ENCODE measurements at regions not wholly inside any gene's neighbourhood (a gene's known extent, or its start where the extent isn't known, plus 50 kb on each side); places are given as distances from the start of the nearest gene placed in this dataset.

GRCh38 chr13:81406022-81406421 lies 1065.1 kb upstream of the SPRY2 start:
- CTCF ChIA-PET, result no interaction called here
- Histone ChIP-seq H3K9me3 (ENCODE audit: control extremely low read depth in 1 of 3, control insufficient read depth in 2 of 3, insufficient read depth in 1 of 3, low read length in 2 of 3) (no peaks in the 10 kb centered on the region), H3K79me2 (ENCODE audit: control insufficient read depth, insufficient read depth, low read length) (no peaks in the 10 kb centered on the region), H3K27me3 (replicated peaks in 1 of 4; ENCODE audit: control extremely low read depth in 1 of 4, control insufficient read depth in 3 of 4, insufficient read depth in 4 of 4, low read length in 3 of 4) (no peaks in the 10 kb centered on the region), H2AFZ (ENCODE audit: insufficient read depth, low read depth, low read length, poor library complexity, severe bottlenecking) (no peak overlapping the region), H3K4me3 (ENCODE audit: control extremely low read depth in 1 of 5, extremely low read depth in 1 of 5, insufficient read depth in 1 of 5, low read depth in 2 of 5, low read length in 4 of 5) (no peak overlapping the region), H3K4me2 (replicated peaks; ENCODE audit: low read depth, low read length, poor library complexity, severe bottlenecking) (no peak overlapping the region), H3K4me1 (ENCODE audit: control insufficient read depth in 2 of 2, insufficient read depth in 2 of 2, low read length in 2 of 2) (no peaks in the 10 kb centered on the region), H3K9ac (ENCODE audit: low read length) (no peak overlapping the region), H3K36me3 (replicated peaks in 1 of 2; ENCODE audit: control extremely low read depth in 1 of 2, control insufficient read depth in 1 of 2, extremely low read depth in 1 of 2, insufficient read depth in 2 of 2, low read length in 1 of 2) (no peaks in the 10 kb centered on the region), H3K27ac (ENCODE audit: low read length in 2 of 2) (no peak overlapping the region), H4K20me1 (ENCODE audit: control insufficient read depth, insufficient read depth, low read length, poor library complexity, severe bottlenecking) (no peaks in the 10 kb centered on the region)
- intact Hi-C loops (cut with micrococcal nuclease), result no loop called here
- no peak for ATAC-seq (ENCODE audit: low read depth)
- Mint-ChIP-seq H3K4me3 (no peak overlapping the region), H3K27me3 (no peaks in the 10 kb centered on the region), H3K9me3 (ENCODE audit: insufficient read depth) (no peaks in the 10 kb centered on the region), H3K4me1 (no peaks in the 10 kb centered on the region), H3K27ac (no peak overlapping the region)
- POLR2A ChIA-PET, result no interaction called here
- WGBS (ENCODE audit: insufficient coverage), result no CpG with 5 or more reads among the region's 3 CpGs
- TF ChIP-seq CTCF (IDR thresholded peaks at IDR 0.05) (no peak), EZH2 (IDR thresholded peaks at IDR 0.05; ENCODE audit: borderline replicate concordance, insufficient read depth, low read depth, low read length, poor library complexity, severe bottlenecking) (no peak)
- no peak for DNase-seq

DNA sequence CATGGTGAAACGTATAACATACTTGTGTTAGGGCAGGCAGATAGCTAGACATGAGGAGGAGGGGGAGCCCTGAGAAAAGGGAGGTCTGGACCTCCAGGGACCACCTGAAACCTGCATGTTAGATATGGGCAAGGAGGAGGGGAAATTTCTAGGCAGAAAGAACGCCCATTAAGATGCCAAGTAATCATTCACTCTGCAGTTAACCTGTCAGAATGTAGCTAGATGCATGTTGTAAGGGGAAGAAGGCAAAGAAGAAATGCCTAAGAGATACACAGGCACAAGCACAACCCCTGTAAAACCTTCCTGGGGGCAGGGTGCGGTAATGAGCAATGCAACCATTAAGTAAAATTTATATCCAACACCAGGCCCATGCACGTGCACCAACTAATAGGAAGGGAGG lies 1055.3 kb upstream of the SPRY2 start:
- Histone ChIP-seq H3K9ac (ENCODE audit: low read length) (no peak overlapping the region), H3K4me1 (ENCODE audit: control insufficient read depth in 2 of 2, insufficient read depth in 2 of 2, low read length in 2 of 2) (no peaks in the 10 kb centered on the region), H2AFZ (ENCODE audit: insufficient read depth, low read depth, low read length, poor library complexity, severe bottlenecking) (no peak overlapping the region), H3K9me3 (ENCODE audit: control extremely low read depth in 1 of 3, control insufficient read depth in 2 of 3, insufficient read depth in 1 of 3, low read length in 2 of 3) (peaks cover 1 to 11% (median 3%) of the 10 kb centered on the region in 3 donors), H4K20me1 (ENCODE audit: control insufficient read depth, insufficient read depth, low read length, poor library complexity, severe bottlenecking) (no peaks in the 10 kb centered on the region), H3K36me3 (replicated peaks in 1 of 2; ENCODE audit: control extremely low read depth in 1 of 2, control insufficient read depth in 1 of 2, extremely low read depth in 1 of 2, insufficient read depth in 2 of 2, low read length in 1 of 2) (no peaks in the 10 kb centered on the region), H3K4me3 (ENCODE audit: control extremely low read depth in 1 of 5, extremely low read depth in 1 of 5, insufficient read depth in 1 of 5, low read depth in 2 of 5, low read length in 4 of 5) (no peak overlapping the region), H3K27me3 (replicated peaks in 1 of 4; ENCODE audit: control extremely low read depth in 1 of 4, control insufficient read depth in 3 of 4, insufficient read depth in 4 of 4, low read length in 3 of 4) (no peaks in the 10 kb centered on the region), H3K4me2 (replicated peaks; ENCODE audit: low read depth, low read length, poor library complexity, severe bottlenecking) (no peak overlapping the region), H3K79me2 (ENCODE audit: control insufficient read depth, insufficient read depth, low read length) (no peaks in the 10 kb centered on the region), H3K27ac (ENCODE audit: low read length in 2 of 2) (no peak overlapping the region)
- Mint-ChIP-seq H3K4me1 (no peaks in the 10 kb centered on the region), H3K9me3 (ENCODE audit: insufficient read depth) (peaks cover 4% of the 10 kb centered on the region), H3K27ac (no peak overlapping the region), H3K27me3 (no peaks in the 10 kb centered on the region), H3K4me3 (no peak overlapping the region)
- 100% methylated on average over 1 of the region's 4 CpGs for WGBS (ENCODE audit: insufficient coverage)
- TF ChIP-seq EZH2 (IDR thresholded peaks at IDR 0.05; ENCODE audit: borderline replicate concordance, insufficient read depth, low read depth, low read length, poor library complexity, severe bottlenecking), result no peak
- TF ChIP-seq CTCF (IDR thresholded peaks at IDR 0.05), result no peak
- no peak for ATAC-seq (ENCODE audit: low read depth)
- POLR2A ChIA-PET, result no interaction called here
- no peak for DNase-seq
- CTCF ChIA-PET, result no interaction called here
- intact Hi-C loops (cut with micrococcal nuclease), result no loop called here
